ENCODE measurements at regions not wholly inside any gene's neighbourhood (a gene's known extent, or its start where the extent isn't known, plus 50 kb on each side); places are given as distances from the start of the nearest gene placed in this dataset.

- TF ChIP-seq, protein P1, sequence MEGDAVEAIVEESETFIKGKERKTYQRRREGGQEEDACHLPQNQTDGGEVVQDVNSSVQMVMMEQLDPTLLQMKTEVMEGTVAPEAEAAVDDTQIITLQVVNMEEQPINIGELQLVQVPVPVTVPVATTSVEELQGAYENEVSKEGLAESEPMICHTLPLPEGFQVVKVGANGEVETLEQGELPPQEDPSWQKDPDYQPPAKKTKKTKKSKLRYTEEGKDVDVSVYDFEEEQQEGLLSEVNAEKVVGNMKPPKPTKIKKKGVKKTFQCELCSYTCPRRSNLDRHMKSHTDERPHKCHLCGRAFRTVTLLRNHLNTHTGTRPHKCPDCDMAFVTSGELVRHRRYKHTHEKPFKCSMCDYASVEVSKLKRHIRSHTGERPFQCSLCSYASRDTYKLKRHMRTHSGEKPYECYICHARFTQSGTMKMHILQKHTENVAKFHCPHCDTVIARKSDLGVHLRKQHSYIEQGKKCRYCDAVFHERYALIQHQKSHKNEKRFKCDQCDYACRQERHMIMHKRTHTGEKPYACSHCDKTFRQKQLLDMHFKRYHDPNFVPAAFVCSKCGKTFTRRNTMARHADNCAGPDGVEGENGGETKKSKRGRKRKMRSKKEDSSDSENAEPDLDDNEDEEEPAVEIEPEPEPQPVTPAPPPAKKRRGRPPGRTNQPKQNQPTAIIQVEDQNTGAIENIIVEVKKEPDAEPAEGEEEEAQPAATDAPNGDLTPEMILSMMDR (IDR thresholded peaks at IDR 0.05; ENCODE audit: borderline replicate concordance, extremely low read depth, low read length, poor library complexity, severe bottlenecking): no peak
- TF ChIP-seq EZH2 (IDR thresholded peaks at IDR 0.05; ENCODE audit: borderline replicate concordance, low read depth, low read length, severe bottlenecking): no peak
- no peak overlapping the region for H3K4me3 ChIP-seq (ENCODE audit: low read depth in 1 of 2, low read length in 2 of 2)
- no peaks in the 10 kb centered on the region for H3K36me3 ChIP-seq (ENCODE audit: insufficient read depth, low read length)
- no peaks in the 10 kb centered on the region for H3K79me2 ChIP-seq (ENCODE audit: insufficient read depth, low read length)
- H3K4me1 ChIP-seq (ENCODE audit: insufficient read depth, low read length): no peaks in the 10 kb centered on the region
- ATAC-seq (ENCODE audit: insufficient read depth, low read depth): no peak
- no peak overlapping the region for H3K9ac ChIP-seq (ENCODE audit: low read depth, low read length)
- DNase-seq: no peak
- no peak overlapping the region for H3K27ac ChIP-seq (ENCODE audit: low read length)
- H4K20me1 ChIP-seq (ENCODE audit: insufficient read depth, low read length): no peaks in the 10 kb centered on the region
- H3K27me3 ChIP-seq (ENCODE audit: insufficient read depth, low read length, poor library complexity): no peaks in the 10 kb centered on the region
- no peak overlapping the region for H2AFZ ChIP-seq (ENCODE audit: low read depth, low read length)
- no peak overlapping the region for H3K4me2 ChIP-seq (ENCODE audit: insufficient read depth, low read length)
- no peaks in the 10 kb centered on the region for H3K9me3 ChIP-seq (ENCODE audit: insufficient read depth, low read length, severe bottlenecking)
Observed at GRCh38 chr4:184922301-184922700, 96.0 kb upstream of the HELT start.

- Histone ChIP-seq H3K36me3 (ENCODE audit: insufficient read depth, low read length) (no peaks in the 10 kb centered on the region), H3K79me2 (ENCODE audit: insufficient read depth, low read length) (no peaks in the 10 kb centered on the region), H3K27ac (ENCODE audit: low read length) (no peak overlapping the region), H3K9me3 (ENCODE audit: insufficient read depth, low read length, severe bottlenecking) (no peaks in the 10 kb centered on the region), H3K4me3 (ENCODE audit: low read depth in 1 of 2, low read length in 2 of 2) (no peak overlapping the region), H3K9ac (ENCODE audit: low read depth, low read length) (no peak overlapping the region), H3K4me2 (ENCODE audit: insufficient read depth, low read length) (no peak overlapping the region), H3K4me1 (ENCODE audit: insufficient read depth, low read length) (no peaks in the 10 kb centered on the region), H2AFZ (ENCODE audit: low read depth, low read length) (no peak overlapping the region), H4K20me1 (ENCODE audit: insufficient read depth, low read length) (no peaks in the 10 kb centered on the region), H3K27me3 (ENCODE audit: insufficient read depth, low read length, poor library complexity) (no peaks in the 10 kb centered on the region)
- ATAC-seq (ENCODE audit: insufficient read depth, low read depth) (no peak), DNase-seq (no peak)
- no peak for TF ChIP-seq EZH2 (IDR thresholded peaks at IDR 0.05; ENCODE audit: borderline replicate concordance, low read depth, low read length, severe bottlenecking)
- TF ChIP-seq, protein P1 (IDR thresholded peaks at IDR 0.05; ENCODE audit: borderline replicate concordance, extremely low read depth, low read length, poor library complexity, severe bottlenecking): no peak
Observed at GRCh38 chr4:184924516-184924915, 93.8 kb upstream of the HELT start.

GRCh38 chr4:184929476-184929875 is 88.8 kb upstream of the HELT start:
- Histone ChIP-seq H3K4me1 (ENCODE audit: insufficient read depth, low read length) (no peaks in the 10 kb centered on the region), H3K36me3 (ENCODE audit: insufficient read depth, low read length) (no peaks in the 10 kb centered on the region), H3K27me3 (ENCODE audit: insufficient read depth, low read length, poor library complexity) (no peaks in the 10 kb centered on the region), H3K9me3 (ENCODE audit: insufficient read depth, low read length, severe bottlenecking) (no peaks in the 10 kb centered on the region), H2AFZ (ENCODE audit: low read depth, low read length) (no peak overlapping the region), H4K20me1 (ENCODE audit: insufficient read depth, low read length) (no peaks in the 10 kb centered on the region), H3K9ac (ENCODE audit: low read depth, low read length) (no peak overlapping the region), H3K79me2 (ENCODE audit: insufficient read depth, low read length) (no peaks in the 10 kb centered on the region), H3K4me2 (ENCODE audit: insufficient read depth, low read length) (no peak overlapping the region), H3K27ac (ENCODE audit: low read length) (no peak overlapping the region), H3K4me3 (ENCODE audit: low read depth in 1 of 2, low read length in 2 of 2) (no peak overlapping the region)
- ATAC-seq (ENCODE audit: insufficient read depth, low read depth) (no peak), DNase-seq (no peak)
- TF ChIP-seq, protein P1 (IDR thresholded peaks at IDR 0.05; ENCODE audit: borderline replicate concordance, extremely low read depth, low read length, poor library complexity, severe bottlenecking): no peak
- TF ChIP-seq EZH2 (IDR thresholded peaks at IDR 0.05; ENCODE audit: borderline replicate concordance, low read depth, low read length, severe bottlenecking): no peak

DNA sequence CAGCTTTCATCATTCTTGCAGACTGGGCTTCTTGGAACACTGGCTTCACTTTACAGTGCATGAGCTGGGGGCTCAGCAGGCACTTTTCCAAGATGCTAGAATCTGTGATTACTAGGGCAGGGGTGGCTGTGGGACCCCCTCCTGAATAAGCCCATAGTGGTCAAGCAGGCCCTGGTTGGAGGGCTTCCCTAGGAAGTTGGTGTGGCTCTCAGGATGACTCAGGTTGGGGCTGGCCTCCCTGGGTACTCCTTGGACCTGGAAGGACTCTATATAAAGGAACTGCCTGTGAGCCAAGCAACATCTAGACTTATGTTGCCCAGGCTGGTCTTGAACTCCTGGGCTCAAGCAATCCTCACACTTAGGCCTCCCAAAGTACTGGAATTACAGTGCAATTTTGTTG is 88.3 kb upstream of the HELT start:
- Histone ChIP-seq H4K20me1 (ENCODE audit: insufficient read depth, low read length) (no peaks in the 10 kb centered on the region), H3K9me3 (ENCODE audit: insufficient read depth, low read length, severe bottlenecking) (no peaks in the 10 kb centered on the region), H3K4me1 (ENCODE audit: insufficient read depth, low read length) (no peaks in the 10 kb centered on the region), H3K4me2 (ENCODE audit: insufficient read depth, low read length) (no peak overlapping the region), H3K27ac (ENCODE audit: low read length) (no peak overlapping the region), H2AFZ (ENCODE audit: low read depth, low read length) (no peak overlapping the region), H3K27me3 (ENCODE audit: insufficient read depth, low read length, poor library complexity) (no peaks in the 10 kb centered on the region), H3K9ac (ENCODE audit: low read depth, low read length) (no peak overlapping the region), H3K4me3 (ENCODE audit: low read depth in 1 of 2, low read length in 2 of 2) (no peak overlapping the region), H3K36me3 (ENCODE audit: insufficient read depth, low read length) (no peaks in the 10 kb centered on the region), H3K79me2 (ENCODE audit: insufficient read depth, low read length) (no peaks in the 10 kb centered on the region)
- DNase-seq (no peak), ATAC-seq (ENCODE audit: insufficient read depth, low read depth) (no peak)
- TF ChIP-seq, protein P1 (IDR thresholded peaks at IDR 0.05; ENCODE audit: borderline replicate concordance, extremely low read depth, low read length, poor library complexity, severe bottlenecking): no peak
- no peak for TF ChIP-seq EZH2 (IDR thresholded peaks at IDR 0.05; ENCODE audit: borderline replicate concordance, low read depth, low read length, severe bottlenecking)

All from DND-41 (cell line).